T follicular helper cell (primary cell): ENCODE measurements at regions not wholly inside any gene's neighbourhood (a gene's known extent, or its start where the extent isn't known, plus 50 kb on each side); places are given as distances from the start of the nearest gene placed in this dataset.
"Not testable (repeated sequence)": the region's sequence is repeated elsewhere in the genome, so short reads cannot be mapped to it uniquely, and the experiment has no call there.

Source experiments
- DNase-seq: peaks from one replicate; pipeline ENCODE4 v3.0.0-alpha.2; 2020; ENCODE audit warnings: low read depth

DNA sequence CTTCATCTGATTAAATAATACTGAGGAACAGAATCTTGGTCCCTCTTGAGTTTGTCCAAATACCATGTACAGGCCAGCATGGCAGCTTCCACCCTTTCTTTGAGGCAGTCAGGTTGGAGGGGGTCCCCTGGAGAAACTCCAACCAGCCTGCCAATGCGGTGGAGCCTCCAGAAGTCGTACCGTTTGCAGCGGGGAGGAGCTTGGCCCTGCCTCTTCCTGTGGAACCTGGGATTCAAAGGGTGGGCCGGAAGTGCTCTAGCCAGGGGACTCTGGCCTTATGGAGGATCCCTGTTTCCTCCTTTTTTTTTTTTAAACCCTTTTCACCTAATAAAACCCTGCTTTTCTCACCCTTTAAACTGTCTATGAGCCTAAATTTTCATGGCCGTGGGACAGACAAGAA lies 216.3 kb upstream of the ZNF608 start:
- no peak for DNase-seq

DNA sequence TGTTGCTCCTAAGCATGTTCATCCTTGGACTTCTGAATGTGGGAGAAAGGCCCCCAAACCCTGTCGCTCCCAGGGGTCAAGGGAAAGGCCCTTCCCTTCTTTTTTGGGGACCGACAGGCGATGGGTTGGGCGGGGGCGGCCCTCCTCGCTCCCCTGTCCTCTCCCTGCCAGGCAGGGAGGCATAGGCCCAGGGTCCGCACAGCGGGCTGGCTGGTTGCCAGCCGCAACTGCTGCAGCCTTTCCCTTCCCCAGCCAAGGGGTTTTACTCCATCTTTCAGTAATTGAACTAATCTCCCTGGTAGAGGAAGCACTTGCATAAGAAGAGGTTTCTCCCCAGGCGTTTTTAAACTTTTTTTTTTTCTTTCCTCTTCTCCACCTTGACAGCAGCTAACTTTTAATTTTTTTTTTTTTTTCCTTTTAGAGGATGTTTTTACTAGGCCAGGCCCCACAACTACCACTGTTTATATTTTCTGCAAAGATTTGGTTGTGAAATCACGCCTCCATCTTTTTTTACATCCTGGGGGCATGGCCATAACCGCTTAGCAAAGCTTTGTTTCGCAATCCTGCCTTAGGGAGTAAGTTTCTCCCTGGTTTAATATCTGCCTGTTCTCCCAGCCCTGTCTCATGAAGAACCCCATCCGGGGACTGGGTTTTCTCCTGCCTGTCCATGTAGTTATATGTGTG lies 216.9 kb upstream of the ZNF608 start:
- DNase-seq, result no peak

DNA sequence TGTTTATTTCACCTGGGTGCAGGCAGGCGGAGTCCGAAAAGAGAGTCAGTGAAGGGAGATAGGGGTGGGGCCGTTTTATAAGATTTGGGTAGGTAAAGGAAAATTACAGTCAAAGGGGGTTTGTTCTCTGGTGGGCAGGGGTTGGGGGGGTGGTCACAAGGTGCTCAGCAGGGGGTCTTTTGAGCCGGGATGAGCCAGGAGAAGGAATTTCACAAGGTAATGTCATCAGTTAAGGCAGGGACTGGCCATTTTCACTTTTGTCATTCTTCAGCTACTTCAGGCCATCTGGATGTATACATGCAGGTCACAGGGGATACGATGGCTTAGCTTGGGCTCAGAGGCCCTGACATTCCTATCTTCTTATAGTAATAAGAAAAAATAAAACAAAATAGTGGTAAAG lies 220.3 kb upstream of the ZNF608 start:
- not testable (repeated sequence) for DNase-seq

DNA sequence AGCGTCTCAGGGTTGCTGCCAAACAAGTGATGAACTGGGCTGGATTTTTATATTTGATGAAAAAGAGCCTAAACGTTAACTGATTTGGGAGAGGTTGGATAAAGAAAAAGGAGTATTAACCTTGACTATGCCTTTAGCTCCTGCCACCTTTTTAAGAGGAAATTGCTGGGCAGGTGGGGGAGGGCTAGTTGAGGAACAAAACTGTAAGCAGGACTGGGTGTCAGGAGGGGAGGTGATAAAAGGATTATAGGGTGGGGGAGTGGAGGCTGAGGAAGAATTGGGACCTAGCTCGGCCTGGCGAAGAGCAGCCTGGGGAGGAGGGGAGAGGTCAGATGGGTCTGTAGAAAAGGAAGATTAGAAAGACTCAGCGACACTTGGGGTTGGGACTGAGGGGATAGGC lies 223.9 kb upstream of the ZNF608 start:
- not testable (repeated sequence) for DNase-seq

DNA sequence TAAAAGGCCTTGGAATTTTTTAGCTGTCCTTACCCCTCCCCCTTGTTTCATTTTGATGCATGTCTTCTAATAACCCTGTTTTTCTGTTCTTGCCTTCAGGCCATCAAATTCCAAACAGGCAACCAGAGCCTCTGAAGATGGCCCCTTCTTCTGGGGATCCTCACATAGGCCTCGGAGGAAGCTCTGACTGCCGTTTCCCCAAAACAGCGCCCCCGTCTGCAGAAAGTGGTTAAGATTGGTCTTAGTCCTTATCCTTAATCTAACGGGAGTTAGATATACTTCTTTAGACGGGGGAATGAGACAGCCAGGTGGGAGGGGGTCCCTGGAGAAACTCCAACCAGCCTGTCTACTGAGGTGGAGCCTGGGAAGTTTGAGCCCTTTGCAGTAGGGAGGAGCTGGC lies 226.3 kb upstream of the ZNF608 start:
- DNase-seq, result no peak

DNA sequence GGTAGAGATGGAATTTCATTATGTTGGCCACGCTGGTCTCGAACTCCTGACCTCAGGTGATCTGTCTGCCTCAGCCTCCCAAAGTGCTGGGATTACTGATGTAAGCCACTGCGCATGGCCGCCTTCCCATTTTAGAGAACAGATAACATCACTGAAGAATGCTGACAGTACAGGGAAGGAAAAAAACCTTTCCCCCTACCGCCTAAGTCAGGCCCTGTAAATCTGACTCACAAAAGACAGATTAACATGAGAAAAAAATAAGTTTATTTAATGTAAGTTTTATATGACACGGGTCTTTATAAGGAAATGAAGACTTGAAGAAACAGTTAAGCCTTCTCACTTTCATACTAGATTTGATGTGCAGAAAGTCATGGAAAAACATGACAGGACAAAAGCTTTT lies 227.2 kb upstream of the ZNF608 start:
- no peak for DNase-seq

DNA sequence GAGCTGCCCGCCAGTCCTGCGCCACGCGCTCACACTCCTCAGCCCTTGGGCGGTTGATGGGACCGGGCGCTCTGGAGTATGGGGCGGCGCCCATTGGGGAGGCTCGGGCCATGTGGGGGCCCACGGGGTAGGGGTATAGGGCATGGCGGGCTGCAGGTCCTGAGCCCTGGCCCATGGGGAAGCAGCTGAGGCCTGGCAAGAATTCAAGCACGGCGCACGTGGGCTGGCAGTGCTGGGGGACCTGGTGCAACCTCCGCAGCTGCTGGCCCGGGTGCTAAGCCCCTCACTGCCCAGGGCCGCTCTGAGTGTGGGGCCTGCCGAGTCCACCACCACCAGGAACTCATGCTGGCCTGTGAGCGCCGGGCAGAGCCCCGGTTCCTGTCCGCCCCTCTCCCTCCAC lies 229.6 kb upstream of the ZNF608 start:
- no peak for DNase-seq

DNA sequence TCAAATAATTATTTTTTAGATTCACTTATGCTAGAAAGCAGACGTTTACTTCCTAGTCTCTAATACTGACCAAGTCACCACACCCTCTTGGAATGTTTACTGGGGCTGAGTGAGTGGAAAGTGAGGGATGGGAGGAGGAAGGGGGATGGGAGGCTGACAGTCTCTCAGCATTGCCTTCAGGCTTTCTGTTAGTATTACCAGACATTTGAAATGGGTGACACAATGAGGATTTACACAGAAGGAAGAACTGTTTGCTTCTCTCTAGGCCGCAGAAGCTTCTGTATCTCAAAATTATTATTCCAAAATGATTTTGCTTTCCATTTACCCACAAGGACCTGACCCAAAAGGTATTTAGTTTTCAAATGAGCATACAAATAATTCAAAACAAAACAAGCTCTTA lies 232.8 kb upstream of the ZNF608 start:
- no peak for DNase-seq

DNA sequence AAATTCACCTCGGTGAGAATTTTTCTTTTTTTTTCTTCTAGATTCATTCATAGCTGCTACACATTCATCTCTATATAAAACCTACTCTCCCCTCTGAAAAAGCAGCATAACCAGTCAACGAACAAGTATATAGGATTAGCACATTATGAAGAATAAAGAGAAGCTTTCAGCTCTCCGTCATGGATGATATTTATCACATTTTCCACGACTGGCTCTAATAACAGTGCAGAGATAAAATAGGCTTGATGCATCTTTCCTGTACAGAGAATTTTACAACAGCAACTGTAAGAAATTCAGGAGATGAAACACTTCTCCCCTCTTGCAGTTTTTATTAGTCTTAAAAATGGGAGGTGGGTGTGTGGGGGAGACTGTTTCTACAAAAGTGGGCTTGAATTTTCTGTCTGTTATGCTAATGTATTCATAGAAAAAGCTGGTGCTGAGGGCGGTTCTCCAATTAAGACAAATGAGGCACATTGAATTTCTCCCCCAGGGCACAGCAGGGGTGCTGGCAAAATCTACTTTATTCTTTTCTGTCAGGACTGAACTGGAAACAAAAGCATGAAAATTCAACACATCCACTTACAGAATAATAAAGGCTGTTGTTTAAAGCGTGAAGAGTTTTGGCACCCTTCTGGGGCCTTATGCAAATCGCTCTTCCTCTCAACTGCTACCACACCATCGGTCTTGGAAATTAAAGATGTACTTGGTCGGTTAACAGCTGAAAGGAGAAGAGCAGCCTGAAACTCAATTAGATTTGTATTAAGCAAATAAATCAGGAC lies 233.9 kb upstream of the ZNF608 start:
- DNase-seq, result no peak

DNA sequence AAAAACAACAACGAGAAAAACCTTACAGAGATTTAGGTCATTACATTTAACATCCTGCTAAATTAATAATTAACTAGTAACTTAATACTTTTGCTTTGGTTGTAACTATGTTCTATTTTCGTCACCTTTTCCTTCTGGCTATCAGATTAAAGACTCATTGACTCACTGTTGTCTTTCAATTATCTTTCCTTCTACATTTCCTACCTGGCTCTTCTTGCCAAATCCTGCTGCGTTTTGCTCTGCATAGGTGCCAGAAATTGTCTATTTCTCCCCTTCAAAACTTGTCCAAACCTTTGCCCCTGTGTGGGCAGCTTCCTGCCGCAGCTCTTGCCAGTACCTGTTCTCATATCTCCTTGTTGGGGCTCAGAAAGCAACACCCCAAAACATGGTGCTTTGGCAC lies 235.5 kb upstream of the ZNF608 start:
- no peak for DNase-seq

DNA sequence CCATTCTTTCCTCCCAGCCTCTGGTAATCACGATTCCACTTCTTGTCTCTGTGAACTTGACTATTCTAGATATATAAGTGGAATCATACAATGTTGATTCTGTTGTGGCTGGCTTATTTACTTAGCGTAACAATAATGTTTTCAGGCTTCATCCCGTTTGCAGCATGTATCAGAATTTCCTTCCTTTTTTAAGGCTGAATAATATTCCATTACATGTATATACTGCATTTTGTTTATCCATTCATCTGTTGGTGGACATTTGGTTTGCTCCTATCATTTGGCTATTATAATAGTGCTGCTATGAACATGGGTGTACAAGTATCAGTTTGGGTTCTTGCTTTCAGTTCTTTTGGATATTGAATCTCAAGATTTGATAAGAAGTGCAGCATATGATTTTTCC lies 239.7 kb upstream of the ZNF608 start:
- DNase-seq, result no peak

DNA sequence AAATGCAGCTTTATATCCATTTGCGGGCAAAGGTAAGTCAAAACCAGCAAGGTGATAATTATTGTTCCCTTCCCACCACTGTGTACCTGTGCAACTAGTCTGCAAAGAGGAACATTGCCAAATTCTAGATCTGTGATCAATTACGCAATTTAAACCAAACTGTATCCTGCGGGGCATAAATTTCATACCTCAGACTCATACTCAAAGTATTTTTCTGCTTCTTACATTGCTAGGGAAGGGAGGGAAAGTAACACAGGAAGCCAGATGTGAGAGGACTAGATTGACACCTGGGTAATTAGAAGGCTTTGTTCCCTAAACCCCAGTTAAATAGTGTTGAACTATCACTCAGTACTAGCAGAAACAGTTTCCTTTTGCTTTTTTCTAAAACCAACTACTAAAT lies 240.2 kb upstream of the ZNF608 start:
- no peak for DNase-seq

DNA sequence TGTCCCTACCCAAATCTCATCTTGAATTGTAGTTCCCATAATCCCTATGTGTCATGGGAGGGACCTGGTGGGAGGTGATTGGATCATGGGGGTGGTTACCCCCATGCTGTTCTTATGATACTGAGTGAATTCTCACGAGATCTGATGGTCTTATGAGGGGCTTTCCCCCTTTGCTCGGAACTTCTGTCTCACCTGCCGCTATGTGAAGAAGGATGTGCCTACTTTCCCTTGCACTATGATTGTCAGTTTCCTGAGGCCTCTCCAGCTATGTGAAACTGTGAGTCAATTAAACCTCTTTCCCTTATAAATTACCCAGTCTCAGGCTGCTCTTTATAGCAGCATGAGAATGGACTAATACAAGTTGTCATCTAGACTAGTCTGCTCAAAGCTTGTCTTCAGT lies 241.3 kb upstream of the ZNF608 start:
- DNase-seq, result not testable (repeated sequence)

DNA sequence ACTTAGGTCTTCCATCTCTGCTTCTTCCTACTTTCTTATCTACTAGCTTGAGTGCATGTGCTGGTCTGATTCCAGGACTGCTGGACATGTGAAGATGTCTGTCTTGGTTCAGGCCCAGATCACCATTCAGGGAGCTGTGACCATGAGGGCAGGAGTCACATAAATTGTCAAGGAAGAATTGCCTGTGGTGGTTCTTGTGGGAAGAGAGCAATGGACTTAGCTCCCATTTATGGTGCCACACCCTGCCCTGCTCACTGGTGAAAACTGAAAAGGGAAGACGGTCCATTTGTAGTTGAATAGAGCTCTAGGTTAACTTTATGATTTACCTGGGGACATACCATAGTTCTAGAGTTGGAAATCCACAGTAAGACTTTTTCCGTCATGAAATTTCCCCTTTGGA lies 244.3 kb upstream of the ZNF608 start:
- no peak for DNase-seq

DNA sequence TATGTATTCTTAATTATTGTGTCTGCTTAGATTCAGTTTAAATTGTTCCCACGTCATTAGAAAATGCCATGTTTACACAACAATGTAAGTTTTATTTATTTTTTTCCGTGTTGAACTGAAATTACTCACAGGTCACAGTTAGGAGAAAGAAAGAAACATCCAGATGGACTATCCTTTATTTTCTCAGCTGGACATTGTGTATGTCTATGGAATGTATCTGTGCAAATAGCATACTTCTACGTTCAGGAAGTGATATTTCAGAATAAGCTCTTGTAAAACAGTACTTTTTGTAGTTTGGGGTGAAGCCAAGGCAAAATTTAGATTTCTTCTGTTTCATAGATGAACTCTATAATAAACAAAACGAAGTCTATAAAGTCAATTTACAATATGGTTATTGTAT lies 249.0 kb upstream of the ZNF608 start:
- no peak for DNase-seq

DNA sequence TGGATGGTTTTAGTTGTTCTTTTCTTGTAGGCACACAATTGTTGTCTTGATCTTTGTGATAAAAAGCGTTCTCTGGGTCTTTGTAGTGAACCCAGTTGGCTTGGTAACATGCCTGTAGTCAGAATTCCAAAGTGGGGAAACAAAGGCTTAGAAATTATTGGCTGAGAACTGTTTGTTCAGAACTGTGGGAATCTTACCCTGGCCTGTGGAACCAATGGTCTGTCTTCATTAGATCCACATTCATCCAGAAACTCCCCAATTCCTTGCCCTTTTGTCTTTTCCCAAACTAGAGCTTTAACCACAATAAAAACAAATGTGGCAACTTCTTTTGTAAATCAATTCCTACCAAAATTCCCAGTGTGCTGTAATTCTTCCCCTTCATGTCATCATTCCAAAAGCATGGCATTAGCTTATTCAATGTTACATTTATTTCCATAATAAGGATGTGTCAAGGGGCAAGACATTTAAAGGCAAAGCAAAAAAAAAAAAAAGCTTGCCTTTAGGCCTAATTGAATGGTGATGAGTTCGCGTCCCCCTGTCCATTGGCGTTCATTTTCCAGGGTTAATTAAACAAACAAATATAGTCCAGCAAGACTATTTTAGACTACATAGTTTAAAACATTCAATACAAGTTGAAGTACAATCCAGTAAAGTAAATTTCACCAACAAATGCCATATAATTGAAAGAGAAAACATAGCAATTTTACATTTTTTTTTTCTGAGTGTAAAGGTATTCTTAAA lies 249.8 kb upstream of the ZNF608 start:
- no peak for DNase-seq

DNA sequence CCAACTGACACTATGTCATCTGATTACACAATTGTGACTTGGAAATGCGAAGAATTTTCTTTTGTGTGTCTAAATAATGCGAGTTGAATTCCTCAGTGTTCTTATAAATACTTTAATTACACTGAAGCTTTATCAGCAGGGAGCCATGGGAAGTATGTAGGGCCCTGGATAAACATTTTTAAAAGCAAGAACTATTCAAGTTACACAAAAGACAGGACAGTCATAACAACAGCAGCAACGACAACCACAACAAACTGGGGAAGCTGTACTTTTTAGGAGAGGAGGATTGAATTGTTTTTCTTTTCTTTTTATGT lies 250.3 kb upstream of the ZNF608 start:
- DNase-seq, result no peak

DNA sequence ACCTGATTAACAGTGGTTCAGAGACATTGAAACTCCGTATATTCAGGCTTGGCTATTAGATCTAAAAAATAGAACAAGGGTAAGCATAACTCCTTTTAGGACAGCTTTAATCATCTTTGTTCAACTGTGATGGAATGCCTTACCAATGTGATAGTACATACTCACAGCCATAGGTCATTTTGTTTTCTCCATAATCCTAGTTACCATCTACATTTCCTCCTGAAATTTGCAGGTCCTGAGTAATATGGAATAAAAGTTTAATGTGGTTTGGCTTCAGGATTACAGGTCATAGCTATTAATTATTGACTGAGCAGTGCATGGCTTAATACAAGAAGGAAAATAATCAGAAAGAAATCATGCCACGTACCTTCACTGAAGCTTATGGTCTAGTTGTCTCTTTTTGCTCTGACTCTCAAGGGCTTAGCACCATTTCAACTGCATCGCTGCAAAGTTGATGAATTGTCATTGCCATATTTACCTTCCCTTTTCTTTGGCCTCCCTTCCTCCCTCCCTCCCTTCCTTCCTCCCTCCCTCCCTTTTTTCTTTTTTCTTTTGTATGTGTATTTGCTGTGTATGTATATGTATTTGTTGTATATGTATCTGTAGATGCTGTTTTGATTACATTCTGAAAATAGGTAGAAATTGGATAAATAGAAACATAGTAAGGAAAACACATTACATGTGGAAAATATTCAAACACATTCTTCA lies 250.9 kb upstream of the ZNF608 start:
- no peak for DNase-seq

DNA sequence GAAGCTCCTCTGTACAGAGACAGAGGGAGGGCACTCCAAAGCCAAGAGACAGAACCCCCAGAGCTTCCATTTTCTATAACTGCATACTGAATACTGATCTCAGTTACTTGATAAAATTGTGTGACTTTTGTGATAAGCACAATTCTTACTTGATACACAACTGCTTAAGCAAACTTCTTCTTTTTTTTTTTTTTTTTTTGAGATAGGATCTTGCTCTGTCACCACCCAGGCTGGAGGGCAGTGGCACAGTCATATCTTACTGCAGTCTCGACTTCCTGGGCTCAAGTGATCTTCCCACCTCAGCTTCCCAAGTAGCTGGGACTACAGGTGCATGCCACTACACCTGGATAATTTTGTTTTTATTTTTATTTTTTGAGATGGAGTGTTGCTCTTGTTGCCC lies 252.1 kb upstream of the ZNF608 start:
- no peak for DNase-seq

DNA sequence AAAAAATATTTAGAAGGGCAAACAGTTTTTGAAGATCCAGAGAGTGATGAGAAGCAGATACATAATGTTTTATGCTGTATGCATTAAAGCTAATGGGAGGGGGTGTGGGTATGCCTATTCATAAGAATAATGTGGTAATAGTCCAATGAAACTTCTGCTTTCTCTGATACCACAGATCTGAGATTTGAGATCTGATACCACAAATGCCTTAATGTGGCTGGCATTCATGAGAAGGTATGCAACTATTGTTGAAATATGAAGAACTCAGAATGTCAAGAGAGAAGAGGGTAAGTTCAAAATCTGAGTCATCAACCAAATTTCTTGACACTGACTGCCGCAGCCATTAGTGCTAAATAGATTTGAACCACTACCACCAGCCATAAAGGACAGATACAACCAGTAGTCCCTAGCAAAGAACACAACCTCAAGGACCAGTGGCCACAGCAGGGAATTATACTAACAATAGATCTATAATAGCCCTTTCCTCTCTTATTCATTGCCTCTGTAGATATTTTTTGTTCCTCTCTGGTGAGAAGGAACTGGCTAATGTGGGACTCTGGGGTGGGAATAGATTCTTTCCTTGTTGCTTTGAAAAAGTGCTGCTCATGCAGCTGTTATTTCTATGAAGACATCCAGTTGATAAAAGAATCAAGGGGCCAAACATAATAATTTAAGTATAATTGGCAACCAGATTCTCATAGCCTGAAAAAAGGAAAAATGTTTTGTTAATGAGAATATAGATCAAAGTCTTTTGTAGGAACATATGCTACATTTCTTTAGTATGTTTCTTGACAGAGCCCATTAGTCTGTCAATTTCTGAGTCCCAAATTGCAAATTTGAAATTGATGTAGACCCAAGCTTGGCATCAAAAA lies 256.5 kb upstream of the ZNF608 start:
- DNase-seq, result no peak

DNA sequence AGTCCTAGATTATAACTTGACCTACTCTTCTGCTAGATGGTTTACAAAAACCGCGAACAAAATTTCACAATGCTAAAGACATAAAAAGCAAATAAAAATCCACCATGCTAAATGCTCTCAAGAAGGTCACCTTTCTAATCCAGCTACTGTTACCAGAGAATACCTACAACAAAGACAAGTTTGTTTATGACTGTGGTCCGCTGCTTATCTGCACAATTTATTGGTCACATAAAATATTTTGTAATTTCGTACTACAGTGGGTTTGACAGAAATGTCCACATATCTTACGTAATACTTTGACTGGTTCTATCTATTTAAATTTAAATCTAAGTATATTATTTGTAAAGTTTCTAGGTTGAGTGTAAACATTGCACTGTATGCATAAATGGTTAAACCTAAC lies 257.6 kb upstream of the ZNF608 start:
- no peak for DNase-seq

DNA sequence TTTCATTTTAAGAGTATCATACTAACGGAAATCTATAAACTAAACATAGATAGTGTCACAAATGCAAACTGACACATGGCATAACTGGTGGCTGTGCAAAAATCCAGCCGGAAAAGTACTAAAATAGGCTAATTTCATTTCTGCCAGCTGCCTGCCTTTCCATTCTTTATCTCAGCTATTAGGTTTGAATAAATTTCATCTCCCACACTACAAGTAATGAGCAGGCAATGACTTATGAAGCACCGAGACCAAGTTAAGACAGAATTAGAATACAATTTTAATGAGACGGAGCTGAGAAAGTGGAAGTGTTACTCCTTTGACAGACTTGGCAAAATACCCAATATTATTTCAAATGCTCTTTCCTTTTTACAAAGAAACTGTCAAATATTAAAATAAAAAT lies 258.8 kb upstream of the ZNF608 start:
- no peak for DNase-seq
